Upper lobe of right lung (tissue), 1 donor: ENCODE measurements at regions not wholly inside any gene's neighbourhood (a gene's known extent, or its start where the extent isn't known, plus 50 kb on each side); places are given as distances from the start of the nearest gene placed in this dataset.

Experiments used
- ATAC-seq: fragments of 200-7000 bp; cut with Tn5 transposase; one replicate; pipeline ENCODE4 v1.9.1; 2020; ENCODE audit warnings: mild to moderate bottlenecking, moderate library complexity
- DNase-seq: peaks from one replicate; pipeline ENCODE4 v3.0.0-alpha.2; 2020
- H3K27ac ChIP-seq: fragments of 200-600 bp; one replicate; pipeline ENCODE4 v1.8.0; 2022
- H3K27me3 ChIP-seq: fragments of 200-600 bp; one replicate; pipeline ENCODE4 v1.8.0; 2022; ENCODE audit warnings: mild to moderate bottlenecking
- H3K36me3 ChIP-seq: fragments of 200-600 bp; one replicate; pipeline ENCODE4 v1.8.0; 2022
- H3K4me1 ChIP-seq: fragments of 200-600 bp; one replicate; pipeline ENCODE4 v1.8.0; 2022
- H3K4me3 ChIP-seq: fragments of 200-600 bp; one replicate; pipeline ENCODE4 v1.8.0; 2022; ENCODE audit warnings: mild to moderate bottlenecking
- H3K9me3 ChIP-seq: fragments of 200-600 bp; one replicate; pipeline ENCODE4 v1.8.0; 2022
- intact Hi-C: fragments of 100-400 bp; cut with DNase I; formaldehyde crosslinking; loops from one replicate; pipeline ENCODE4 v1.11.0; 2022
- TF ChIP-seq, protein P1 (sequence below): fragments of 200-600 bp; IDR thresholded peaks from one replicate; pipeline ENCODE4 v1.8.0; 2022; ENCODE audit warnings: antibody characterized with exemption
- donor health status: DM: no; HTN: yes; CAD: no; lungs with severe emphysema.

- Histone ChIP-seq H3K9me3 (no peaks in the 10 kb centered on the region), H3K4me3 (no peak overlapping the region), H3K27ac (peak overlapping the region; percentile 24), H3K4me1 (peaks cover 4% of the 10 kb centered on the region), H3K27me3 (no peaks in the 10 kb centered on the region), H3K36me3 (no peaks in the 10 kb centered on the region)
- intact Hi-C loops = no loop called here
- DNase-seq (no peak), ATAC-seq (peak; percentile 49)
- TF ChIP-seq, protein P1, sequence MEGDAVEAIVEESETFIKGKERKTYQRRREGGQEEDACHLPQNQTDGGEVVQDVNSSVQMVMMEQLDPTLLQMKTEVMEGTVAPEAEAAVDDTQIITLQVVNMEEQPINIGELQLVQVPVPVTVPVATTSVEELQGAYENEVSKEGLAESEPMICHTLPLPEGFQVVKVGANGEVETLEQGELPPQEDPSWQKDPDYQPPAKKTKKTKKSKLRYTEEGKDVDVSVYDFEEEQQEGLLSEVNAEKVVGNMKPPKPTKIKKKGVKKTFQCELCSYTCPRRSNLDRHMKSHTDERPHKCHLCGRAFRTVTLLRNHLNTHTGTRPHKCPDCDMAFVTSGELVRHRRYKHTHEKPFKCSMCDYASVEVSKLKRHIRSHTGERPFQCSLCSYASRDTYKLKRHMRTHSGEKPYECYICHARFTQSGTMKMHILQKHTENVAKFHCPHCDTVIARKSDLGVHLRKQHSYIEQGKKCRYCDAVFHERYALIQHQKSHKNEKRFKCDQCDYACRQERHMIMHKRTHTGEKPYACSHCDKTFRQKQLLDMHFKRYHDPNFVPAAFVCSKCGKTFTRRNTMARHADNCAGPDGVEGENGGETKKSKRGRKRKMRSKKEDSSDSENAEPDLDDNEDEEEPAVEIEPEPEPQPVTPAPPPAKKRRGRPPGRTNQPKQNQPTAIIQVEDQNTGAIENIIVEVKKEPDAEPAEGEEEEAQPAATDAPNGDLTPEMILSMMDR = no peak
Measured at GRCh38 chr7:159197066-159197975, 52.7 kb upstream of the VIPR2 start.

DNA sequence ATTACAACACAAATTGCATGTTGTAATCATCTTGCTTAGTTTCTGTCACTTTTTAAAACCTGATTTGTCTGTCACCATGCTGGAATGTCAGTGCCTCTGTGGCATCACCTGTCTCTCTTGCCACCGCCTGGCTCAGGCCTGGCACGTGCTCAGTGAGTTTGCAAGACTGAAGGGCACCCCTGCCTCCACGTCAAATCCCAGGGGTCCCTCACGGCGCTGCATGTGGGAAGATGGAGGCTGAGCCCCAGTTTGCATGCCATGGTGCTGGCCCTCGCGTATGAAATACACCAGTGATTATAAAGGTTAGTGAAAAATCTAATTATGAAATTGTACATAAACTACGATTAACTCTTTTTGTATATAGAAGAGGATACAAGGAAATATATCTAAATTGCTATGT lies 51.9 kb upstream of the VIPR2 start:
- no peak for ATAC-seq

DNA sequence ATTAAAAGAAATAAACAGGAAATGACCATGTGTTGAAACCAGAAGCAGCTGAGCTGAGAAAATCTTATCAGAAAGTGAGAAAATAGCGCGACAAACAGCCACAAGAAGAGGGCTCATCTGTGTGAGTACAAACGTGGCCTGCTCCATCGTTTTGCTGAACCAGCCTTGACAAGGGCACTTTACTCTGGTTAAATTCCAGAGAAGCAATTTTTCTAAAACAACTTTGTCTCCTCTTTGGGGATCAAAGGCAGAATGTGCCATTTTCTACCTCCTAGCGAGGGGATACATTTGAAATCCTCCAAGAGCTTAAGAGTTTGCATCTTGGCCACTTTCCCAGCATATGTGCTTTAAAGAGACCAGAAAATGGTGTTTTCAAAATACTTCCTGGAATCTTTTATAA lies 51.3 kb upstream of the VIPR2 start:
- no peak overlapping the region for H3K4me3 ChIP-seq
- no peaks in the 10 kb centered on the region for H3K9me3 ChIP-seq
- no peak overlapping the region for H3K27ac ChIP-seq
- peaks cover 4% of the 10 kb centered on the region for H3K4me1 ChIP-seq
- intact Hi-C loops = no loop called here
- DNase-seq (no peak), ATAC-seq (no peak)
- no peaks in the 10 kb centered on the region for H3K27me3 ChIP-seq
- no peaks in the 10 kb centered on the region for H3K36me3 ChIP-seq
- TF ChIP-seq, protein P1 = no peak

More for the DNA sequence above, 51.9 kb upstream of the VIPR2 start:
- TF ChIP-seq, protein P1 = no peak
- no peaks in the 10 kb centered on the region for H3K36me3 ChIP-seq
- DNase-seq = no peak
- no peaks in the 10 kb centered on the region for H3K27me3 ChIP-seq
- H3K27ac ChIP-seq = no peak overlapping the region
- no peak overlapping the region for H3K4me3 ChIP-seq
- intact Hi-C loops = no loop called here
- no peaks in the 10 kb centered on the region for H3K9me3 ChIP-seq
- peaks cover 4% of the 10 kb centered on the region for H3K4me1 ChIP-seq
